K562 (cell line): ENCODE measurements at regions not wholly inside any gene's neighbourhood (a gene's known extent, or its start where the extent isn't known, plus 50 kb on each side); places are given as distances from the start of the nearest gene placed in this dataset.

Experiments
- ATAC-seq: fragments of 200-7000 bp; cut with Tn5 transposase; 3 replicates; pipeline ENCODE4 v1.9.1; 2020; ENCODE audit warnings: moderate library complexity
- BruUV-seq: library from RNA; stranded (reverse); fragments of 400-500 nt; replicated peaks from 2 replicates; lab custom pipeline; 2021; lab: Mats Ljungman, UMichigan
- CTCF ChIA-PET: fragments of 300-600 bp; formaldehyde crosslinking; extraction: SDS; loops from one replicate; lab custom pipeline; 2021; ENCODE audit warnings: low intra/inter-chr PET ratio; lab: Yijun Ruan, JAX
- POLR2A ChIA-PET: fragments of 300-600, 350-650 bp; sonication (Branson Sonifier 250); formaldehyde crosslinking; extraction: SDS; loops from one replicate; lab custom pipeline; 2021; ENCODE audit warnings: antibody characterized with exemption, inconsistent platforms; lab: Yijun Ruan, JAX
- DNase-seq, 4 experiments: peaks; one replicate each; pipeline versions ENCODE4 v3.0.0 to v3.0.0-alpha.2; 2011 to 2018; ENCODE audit warnings: low spot score in 3 of 4, mixed read lengths in 3 of 4; ENCODE audit errors: extremely low read depth in 1 of 4
- FAIRE-seq: peaks from 2 replicates; lab custom pipeline; 2011; peaks lifted over from hg19 to GRCh38; lab: Jason Lieb, UNC
- H2AFZ ChIP-seq: 2 replicates; pipeline ENCODE4 v1.6.0; 2011; ENCODE audit warnings: low read depth, low read length, control low read depth, inconsistent platforms
- H3K27ac ChIP-seq: fragments of 200-600 bp; 3 replicates; pipeline ENCODE4 v1.8.0; 2011; ENCODE audit warnings: low read depth, mild to moderate bottlenecking, control low read depth, inconsistent platforms, low read length, moderate library complexity, mixed read lengths; ENCODE audit errors: extremely low read depth
- H3K27me3 ChIP-seq, 2 experiments: fragments of 300-600 bp in 1 of 2; 2 replicates in 1 of 2; 3 replicates in 1 of 2; pipeline versions ENCODE4 v1.6.0 to v1.8.0; 2011; ENCODE audit warnings: inconsistent platforms in 2 of 2, low read length in 2 of 2, mild to moderate bottlenecking in 1 of 2, mixed read lengths in 1 of 2, moderate library complexity in 1 of 2; ENCODE audit not compliant: control insufficient read depth in 2 of 2, insufficient read depth in 2 of 2
- H3K36me3 ChIP-seq: fragments of 300-600 bp; 3 replicates; pipeline ENCODE4 v1.8.0; 2011; ENCODE audit warnings: mild to moderate bottlenecking, low read length, inconsistent platforms; ENCODE audit not compliant: control insufficient read depth, insufficient read depth
- H3K4me1 ChIP-seq, 2 experiments: fragments of 200-600 bp in 1 of 2; replicated peaks in 1 of 2; 2 replicates in 1 of 2; 3 replicates in 1 of 2; pipeline versions ENCODE4 v1.5.1 to v1.8.0; 2011; ENCODE audit warnings: inconsistent platforms in 2 of 2, low read length in 2 of 2, mild to moderate bottlenecking in 1 of 2, mixed read lengths in 1 of 2, moderate library complexity in 1 of 2; ENCODE audit not compliant: control insufficient read depth in 2 of 2, insufficient read depth in 2 of 2
- H3K4me2 ChIP-seq: 2 replicates; pipeline ENCODE4 v1.6.1; 2011; ENCODE audit warnings: low read length, control low read depth, inconsistent platforms, mixed read lengths; ENCODE audit not compliant: insufficient read depth
- H3K4me3 ChIP-seq: fragments of 200-600 bp; sonication (generic), shearing (Covaris generic); 2 replicates; pipeline ENCODE4 v1.5.1; 2016; ENCODE audit warnings: control low read depth, inconsistent platforms
- H3K79me2 ChIP-seq: fragments of 200-600 bp; 3 replicates; pipeline ENCODE4 v1.8.0; 2011; ENCODE audit warnings: low read length, inconsistent platforms; ENCODE audit not compliant: control insufficient read depth, insufficient read depth
- H3K9ac ChIP-seq, 2 experiments: 2 replicates each; pipeline versions ENCODE4 v1.6.0 to v1.6.1; 2011; ENCODE audit warnings: low read depth in 2 of 2, low read length in 2 of 2, control low read depth in 1 of 2, inconsistent platforms in 1 of 2, mild to moderate bottlenecking in 1 of 2, mixed read lengths in 1 of 2; ENCODE audit not compliant: insufficient read depth in 1 of 2
- H3K9me1 ChIP-seq: one replicate; pipeline ENCODE4 v1.6.0; 2011; ENCODE audit warnings: inconsistent platforms, mild to moderate bottlenecking, low read length, moderate library complexity; ENCODE audit not compliant: control insufficient read depth, insufficient read depth
- H3K9me3 ChIP-seq: replicated peaks from 2 replicates; pipeline ENCODE4 v1.5.1; 2011; ENCODE audit warnings: low read depth, low read length, inconsistent platforms; ENCODE audit not compliant: control insufficient read depth, insufficient read depth
- H4K20me1 ChIP-seq: replicated peaks from 2 replicates; pipeline ENCODE4 v1.6.1; 2011; ENCODE audit warnings: low read length, inconsistent platforms, mixed read lengths; ENCODE audit not compliant: control insufficient read depth, insufficient read depth
- ARID1B ChIP-seq: fragments of 450-650 bp; IDR thresholded peaks from 2 replicates; pipeline ENCODE4 v1.6.1; 2016; ENCODE audit warnings: antibody characterized with exemption, mild to moderate bottlenecking, inconsistent platforms
- NR4A1 ChIP-seq, 2 experiments: fragments of 250-450 bp in 1 of 2; fragments of 450-650 bp in 1 of 2; sonication (Bioruptor Pico) in 1 of 2; IDR thresholded peaks; 2 replicates each; pipeline versions ENCODE4 v1.4.0 to v1.6.1; 2016 to 2020; ENCODE audit warnings: mild to moderate bottlenecking in 2 of 2, missing compliant biosample characterization in 1 of 2, missing genetic modification characterization in 1 of 2, moderate library complexity in 1 of 2
- POLR2AphosphoS2 ChIP-seq: IDR thresholded peaks from 2 replicates; pipeline ENCODE4 v1.6.1; 2012; ENCODE audit warnings: low read length, improper control_type of control experiment
- PPARD ChIP-seq: fragments of 250-450 bp; sonication (Bioruptor Pico); IDR thresholded peaks from 2 replicates; pipeline ENCODE4 v1.8.0; 2022; ENCODE audit warnings: inconsistent platforms, mild to moderate bottlenecking, moderate library complexity
- PRMT5 ChIP-seq: sonication (generic); formaldehyde crosslinking; IDR thresholded peaks from 2 replicates; pipeline ENCODE4 v1.5.0; 2020; ENCODE audit warnings: missing genetic modification reagents
- SRSF7 ChIP-seq: fragments of 200-400 bp; formaldehyde crosslinking; optimal IDR thresholded peaks from 2 replicates; pipeline ENCODE3; 2017; ENCODE audit warnings: mild to moderate bottlenecking, low read depth, low read length
- ZNF184 ChIP-seq: sonication (generic); formaldehyde crosslinking; IDR thresholded peaks from 2 replicates; pipeline ENCODE4 v1.5.0; 2020; ENCODE audit warnings: missing genetic modification reagents
- WGBS: fragments of 100-300 bp; shearing (Covaris generic); methylation state at CpG from one replicate; pipeline ENCODE4 v1.1.6; 2016; ENCODE audit warnings: low coverage, mixed read lengths; ENCODE audit not compliant: insufficient coverage; ENCODE audit errors: missing lambda C conversion rate; 5-methylcytosine and 5-hydroxymethylcytosine counted together
- in situ Hi-C: fragments of 300-500 bp; cut with MboI; formaldehyde crosslinking; loops from 4 replicates; pipeline ENCODE4 v1.15.0; 2018; ENCODE audit warnings: inconsistent platforms, mixed read lengths
- intact Hi-C: fragments of 100-400 bp; cut with micrococcal nuclease; formaldehyde crosslinking; loops from 2 replicates; pipeline ENCODE4 v1.14.2; 2022
- TF ChIP-seq, protein P1 (sequence below), 2 experiments: fragments of 450-650 bp in 1 of 2; IDR thresholded peaks; 2 replicates each; pipeline ENCODE4 v1.6.1; 2011 to 2017; ENCODE audit warnings: low read depth in 2 of 2, antibody characterized with exemption in 1 of 2, borderline replicate concordance in 1 of 2, low read length in 1 of 2, mild to moderate bottlenecking in 1 of 2, mixed read lengths in 1 of 2; ENCODE audit not compliant: control insufficient read depth in 1 of 2
- TF ChIP-seq, protein P2 (sequence below): fragments of 450-650 bp; IDR thresholded peaks from 2 replicates; pipeline ENCODE4 v1.7.0; 2016; ENCODE audit warnings: borderline replicate concordance
- TF ChIP-seq, protein P3 (sequence below): fragments of 250-450 bp; sonication (Bioruptor Pico); IDR thresholded peaks from 2 replicates; pipeline ENCODE4 v1.5.1; 2021; ENCODE audit warnings: mild to moderate bottlenecking
- TF ChIP-seq, protein P4 (sequence below): fragments of 450-650 bp; IDR thresholded peaks from 2 replicates; pipeline ENCODE4 v1.6.1; 2018; ENCODE audit warnings: mild to moderate bottlenecking, low read depth; ENCODE audit not compliant: partially characterized antibody
- TF ChIP-seq, protein P5 (sequence below): fragments of 250-450 bp; sonication (Bioruptor Pico); IDR thresholded peaks from 2 replicates; pipeline ENCODE4 v1.5.0; 2020; ENCODE audit warnings: mild to moderate bottlenecking

DNA sequence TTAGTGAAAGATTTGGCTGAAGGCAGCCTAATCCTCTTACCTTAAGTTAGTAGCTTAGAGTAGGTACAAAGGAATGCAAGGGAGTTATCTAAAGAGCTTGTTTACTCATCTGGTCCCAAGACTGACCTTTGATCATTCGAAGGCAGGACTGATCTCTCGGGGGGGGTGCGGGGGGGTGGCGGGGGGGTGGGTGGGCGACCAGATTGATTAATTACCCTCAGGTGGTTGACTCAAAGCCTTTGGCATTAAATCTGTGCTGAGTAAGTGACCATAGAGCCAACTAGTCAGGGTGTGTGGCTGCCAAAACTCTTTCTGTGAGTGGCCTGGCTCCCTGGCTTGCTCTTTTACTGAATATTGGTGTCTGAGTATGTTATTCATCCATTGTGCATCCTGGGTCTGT lies 731.9 kb upstream of the FBXO33 start:
- Histone ChIP-seq H2AFZ (no peak overlapping the region), H3K9me1 (no peaks in the 10 kb centered on the region), H3K9ac (no peak overlapping the region), H3K4me2 (no peak overlapping the region), H4K20me1 (no peaks in the 10 kb centered on the region), H3K4me1 (no peaks in the 10 kb centered on the region), H3K27ac (no peak overlapping the region), H3K79me2 (no peaks in the 10 kb centered on the region), H3K27me3 (no peaks in the 10 kb centered on the region), H3K9me3 (no peaks in the 10 kb centered on the region), H3K36me3 (no peaks in the 10 kb centered on the region), H3K4me3 (no peak overlapping the region)
- intact Hi-C loops (no loop called here), in situ Hi-C loops (no loop called here)
- ChIA-PET POLR2A (no interaction called here), CTCF (no interaction called here)
- ATAC-seq, result no peak
- no TSS peak for BruUV-seq
- WGBS, result 0% methylated on average over 2 of the region's 5 CpGs
- no peak for DNase-seq
- FAIRE-seq, result no peak
- TF ChIP-seq PPARD (no peak), NR4A1 (CRISPR knock-in tag; IDR thresholded peaks at IDR 0.05) (no peak), NR4A1 (tag; IDR thresholded peaks at IDR 0.05) (no peak), SRSF7 (no peak), POLR2AphosphoS2 (no peak), ARID1B (no peak), PRMT5 (no peak), ZNF184 (CRISPR knock-in tag) (no peak)
- TF ChIP-seq, protein P1, sequence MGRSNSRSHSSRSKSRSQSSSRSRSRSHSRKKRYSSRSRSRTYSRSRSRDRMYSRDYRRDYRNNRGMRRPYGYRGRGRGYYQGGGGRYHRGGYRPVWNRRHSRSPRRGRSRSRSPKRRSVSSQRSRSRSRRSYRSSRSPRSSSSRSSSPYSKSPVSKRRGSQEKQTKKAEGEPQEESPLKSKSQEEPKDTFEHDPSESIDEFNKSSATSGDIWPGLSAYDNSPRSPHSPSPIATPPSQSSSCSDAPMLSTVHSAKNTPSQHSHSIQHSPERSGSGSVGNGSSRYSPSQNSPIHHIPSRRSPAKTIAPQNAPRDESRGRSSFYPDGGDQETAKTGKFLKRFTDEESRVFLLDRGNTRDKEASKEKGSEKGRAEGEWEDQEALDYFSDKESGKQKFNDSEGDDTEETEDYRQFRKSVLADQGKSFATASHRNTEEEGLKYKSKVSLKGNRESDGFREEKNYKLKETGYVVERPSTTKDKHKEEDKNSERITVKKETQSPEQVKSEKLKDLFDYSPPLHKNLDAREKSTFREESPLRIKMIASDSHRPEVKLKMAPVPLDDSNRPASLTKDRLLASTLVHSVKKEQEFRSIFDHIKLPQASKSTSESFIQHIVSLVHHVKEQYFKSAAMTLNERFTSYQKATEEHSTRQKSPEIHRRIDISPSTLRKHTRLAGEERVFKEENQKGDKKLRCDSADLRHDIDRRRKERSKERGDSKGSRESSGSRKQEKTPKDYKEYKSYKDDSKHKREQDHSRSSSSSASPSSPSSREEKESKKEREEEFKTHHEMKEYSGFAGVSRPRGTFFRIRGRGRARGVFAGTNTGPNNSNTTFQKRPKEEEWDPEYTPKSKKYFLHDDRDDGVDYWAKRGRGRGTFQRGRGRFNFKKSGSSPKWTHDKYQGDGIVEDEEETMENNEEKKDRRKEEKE (IDR thresholded peaks at IDR 0.05; ENCODE audit: borderline replicate concordance in 1 of 2, control insufficient read depth in 1 of 2, low read depth in 2 of 2, low read length in 1 of 2), result no peak
- TF ChIP-seq, protein P2, sequence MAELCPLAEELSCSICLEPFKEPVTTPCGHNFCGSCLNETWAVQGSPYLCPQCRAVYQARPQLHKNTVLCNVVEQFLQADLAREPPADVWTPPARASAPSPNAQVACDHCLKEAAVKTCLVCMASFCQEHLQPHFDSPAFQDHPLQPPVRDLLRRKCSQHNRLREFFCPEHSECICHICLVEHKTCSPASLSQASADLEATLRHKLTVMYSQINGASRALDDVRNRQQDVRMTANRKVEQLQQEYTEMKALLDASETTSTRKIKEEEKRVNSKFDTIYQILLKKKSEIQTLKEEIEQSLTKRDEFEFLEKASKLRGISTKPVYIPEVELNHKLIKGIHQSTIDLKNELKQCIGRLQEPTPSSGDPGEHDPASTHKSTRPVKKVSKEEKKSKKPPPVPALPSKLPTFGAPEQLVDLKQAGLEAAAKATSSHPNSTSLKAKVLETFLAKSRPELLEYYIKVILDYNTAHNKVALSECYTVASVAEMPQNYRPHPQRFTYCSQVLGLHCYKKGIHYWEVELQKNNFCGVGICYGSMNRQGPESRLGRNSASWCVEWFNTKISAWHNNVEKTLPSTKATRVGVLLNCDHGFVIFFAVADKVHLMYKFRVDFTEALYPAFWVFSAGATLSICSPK, result no peak
- TF ChIP-seq, protein P3, sequence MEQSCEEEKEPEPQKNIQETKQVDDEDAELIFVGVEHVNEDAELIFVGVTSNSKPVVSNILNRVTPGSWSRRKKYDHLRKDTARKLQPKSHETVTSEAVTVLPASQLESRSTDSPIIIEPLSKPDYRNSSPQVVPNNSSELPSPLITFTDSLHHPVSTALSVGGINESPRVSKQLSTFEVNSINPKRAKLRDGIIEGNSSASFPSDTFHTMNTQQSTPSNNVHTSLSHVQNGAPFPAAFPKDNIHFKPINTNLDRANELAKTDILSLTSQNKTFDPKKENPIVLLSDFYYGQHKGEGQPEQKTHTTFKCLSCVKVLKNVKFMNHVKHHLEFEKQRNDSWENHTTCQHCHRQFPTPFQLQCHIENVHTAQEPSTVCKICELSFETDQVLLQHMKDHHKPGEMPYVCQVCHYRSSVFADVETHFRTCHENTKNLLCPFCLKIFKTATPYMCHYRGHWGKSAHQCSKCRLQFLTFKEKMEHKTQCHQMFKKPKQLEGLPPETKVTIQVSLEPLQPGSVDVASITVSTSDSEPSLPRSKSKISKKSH (CRISPR knock-in tag), result no peak
- TF ChIP-seq, protein P4, sequence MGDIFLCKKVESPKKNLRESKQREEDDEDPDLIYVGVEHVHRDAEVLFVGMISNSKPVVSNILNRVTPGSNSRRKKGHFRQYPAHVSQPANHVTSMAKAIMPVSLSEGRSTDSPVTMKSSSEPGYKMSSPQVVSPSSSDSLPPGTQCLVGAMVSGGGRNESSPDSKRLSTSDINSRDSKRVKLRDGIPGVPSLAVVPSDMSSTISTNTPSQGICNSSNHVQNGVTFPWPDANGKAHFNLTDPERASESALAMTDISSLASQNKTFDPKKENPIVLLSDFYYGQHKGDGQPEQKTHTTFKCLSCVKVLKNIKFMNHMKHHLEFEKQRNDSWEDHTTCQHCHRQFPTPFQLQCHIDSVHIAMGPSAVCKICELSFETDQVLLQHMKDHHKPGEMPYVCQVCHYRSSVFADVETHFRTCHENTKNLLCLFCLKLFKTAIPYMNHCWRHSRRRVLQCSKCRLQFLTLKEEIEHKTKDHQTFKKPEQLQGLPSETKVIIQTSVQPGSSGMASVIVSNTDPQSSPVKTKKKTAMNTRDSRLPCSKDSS, result no peak
- TF ChIP-seq, protein P5, sequence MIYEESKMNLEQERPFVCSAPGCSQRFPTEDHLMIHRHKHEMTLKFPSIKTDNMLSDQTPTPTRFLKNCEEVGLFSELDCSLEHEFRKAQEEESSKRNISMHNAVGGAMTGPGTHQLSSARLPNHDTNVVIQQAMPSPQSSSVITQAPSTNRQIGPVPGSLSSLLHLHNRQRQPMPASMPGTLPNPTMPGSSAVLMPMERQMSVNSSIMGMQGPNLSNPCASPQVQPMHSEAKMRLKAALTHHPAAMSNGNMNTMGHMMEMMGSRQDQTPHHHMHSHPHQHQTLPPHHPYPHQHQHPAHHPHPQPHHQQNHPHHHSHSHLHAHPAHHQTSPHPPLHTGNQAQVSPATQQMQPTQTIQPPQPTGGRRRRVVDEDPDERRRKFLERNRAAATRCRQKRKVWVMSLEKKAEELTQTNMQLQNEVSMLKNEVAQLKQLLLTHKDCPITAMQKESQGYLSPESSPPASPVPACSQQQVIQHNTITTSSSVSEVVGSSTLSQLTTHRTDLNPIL (CRISPR knock-in tag), result no peak
